Type B pancreatic cell (in vitro differentiated cells): ENCODE measurements at regions not wholly inside any gene's neighbourhood (a gene's known extent, or its start where the extent isn't known, plus 50 kb on each side); places are given as distances from the start of the nearest gene placed in this dataset.

Source experiments
- DNase-seq: peaks from one replicate; pipeline ENCODE4 v3.0.0; 2021; ENCODE audit warnings: mixed read lengths; ENCODE audit not compliant: unreplicated experiment; ENCODE audit errors: extremely low spot score
- H3K27ac Mint-ChIP-seq: 2 replicates; pipeline ENCODE4 v1.8.0; 2021; ENCODE audit warnings: mild to moderate bottlenecking, mixed read lengths
- H3K27me3 Mint-ChIP-seq: 2 replicates; pipeline ENCODE4 v1.8.0; 2021; ENCODE audit warnings: mixed read lengths
- H3K36me3 Mint-ChIP-seq: 2 replicates; pipeline ENCODE4 v1.8.0; 2021; ENCODE audit warnings: mixed read lengths
- H3K4me1 Mint-ChIP-seq: one replicate; pipeline ENCODE4 v1.8.0; 2021; ENCODE audit warnings: mixed read lengths; ENCODE audit not compliant: unreplicated experiment
- H3K4me3 Mint-ChIP-seq: 2 replicates; pipeline ENCODE4 v1.8.0; 2021; ENCODE audit warnings: mild to moderate bottlenecking, mixed read lengths
- H3K9me3 Mint-ChIP-seq: 2 replicates; pipeline ENCODE4 v1.8.0; 2021; ENCODE audit warnings: mixed read lengths
- CTCF ChIP-seq: fragments of 200-600 bp; sonication (generic); conservative IDR thresholded peaks from 2 replicates; pipeline ENCODE4 v1.5.0; 2021; ENCODE audit warnings: antibody characterized with exemption, mild to moderate bottlenecking

GRCh38 chr18:57095884-57096283 is 51.0 kb upstream of the BOD1L2 start:
- Mint-ChIP-seq H3K27me3 (peaks cover 30% of the 10 kb centered on the region), H3K9me3 (no peaks in the 10 kb centered on the region), H3K27ac (no peak overlapping the region), H3K36me3 (no peaks in the 10 kb centered on the region), H3K4me1 (peaks cover 5% of the 10 kb centered on the region), H3K4me3 (no peak overlapping the region)
- no peak for DNase-seq
- TF ChIP-seq CTCF: no peak
